HG02885 (cell line): ENCODE measurements at regions not wholly inside any gene's neighbourhood (a gene's known extent, or its start where the extent isn't known, plus 50 kb on each side); places are given as distances from the start of the nearest gene placed in this dataset.

Source experiments
- ATAC-seq: cut with Tn5 transposase; IDR thresholded peaks from one replicate; pipeline ENCODE4 v1.9.1; 2021; ENCODE audit warnings: mild to moderate bottlenecking; ENCODE audit not compliant: unreplicated experiment, poor library complexity

- no peak for ATAC-seq
These were observed 396.0 kb upstream of the C2CD4B start for GRCh38 chr15:62561059-62561519.

- no peak for ATAC-seq
These were observed 396.5 kb upstream of the C2CD4B start for GRCh38 chr15:62561571-62561970.

GRCh38 chr15:62564886-62565633 is 400.0 kb upstream of the C2CD4B start:
- ATAC-seq = no peak

GRCh38 chr15:62565634-62566026 is 400.5 kb upstream of the C2CD4B start:
- no peak for ATAC-seq

- ATAC-seq = no peak
These were observed 401.2 kb upstream of the C2CD4B start for GRCh38 chr15:62566248-62566647.

GRCh38 chr15:62567501-62567900 is 402.4 kb upstream of the C2CD4B start:
- ATAC-seq = no peak

- ATAC-seq = no peak
These were observed 402.9 kb upstream of the C2CD4B start for GRCh38 chr15:62568004-62568403.

GRCh38 chr15:62568702-62569101 is 403.6 kb upstream of the C2CD4B start:
- ATAC-seq = no peak

- no peak for ATAC-seq
These were observed 404.6 kb upstream of the C2CD4B start for GRCh38 chr15:62569460-62570404.

GRCh38 chr15:62570405-62570783 is 405.3 kb upstream of the C2CD4B start:
- ATAC-seq = no peak

GRCh38 chr15:62571072-62571471 is 406.0 kb upstream of the C2CD4B start:
- no peak for ATAC-seq

GRCh38 chr15:62572797-62573196 is 407.7 kb upstream of the C2CD4B start:
- no peak for ATAC-seq

- no peak for ATAC-seq
These were observed 408.8 kb upstream of the C2CD4B start for GRCh38 chr15:62573876-62574275.

GRCh38 chr15:62578546-62578945 is 413.5 kb upstream of the C2CD4B start:
- no peak for ATAC-seq

- no peak for ATAC-seq
These were observed 413.9 kb upstream of the C2CD4B start for GRCh38 chr15:62578960-62579359.

- ATAC-seq = no peak
These were observed 414.8 kb upstream of the C2CD4B start for GRCh38 chr15:62579842-62580241.

- no peak for ATAC-seq
These were observed 417.5 kb upstream of the C2CD4B start for GRCh38 chr15:62582580-62582979.

- no peak for ATAC-seq
These were observed 419.5 kb upstream of the C2CD4B start for GRCh38 chr15:62584301-62585235.

GRCh38 chr15:62588938-62589670 is 424.0 kb upstream of the C2CD4B start:
- no peak for ATAC-seq
